IMR-90 (cell line): ENCODE measurements at regions not wholly inside any gene's neighbourhood (a gene's known extent, or its start where the extent isn't known, plus 50 kb on each side); places are given as distances from the start of the nearest gene placed in this dataset.
A peak's percentile ranks its signal among the peaks of the same experiment; 100 is the strongest.

ENCODE experiments used
- ATAC-seq: fragments of 200-7000 bp; cut with Tn5 transposase; 2 replicates; pipeline ENCODE4 v1.9.1; 2020; ENCODE audit warnings: low read depth, mild to moderate bottlenecking, moderate library complexity
- BruUV-seq: library from RNA; stranded (reverse); fragments of 400-500 nt; replicated peaks from 2 replicates; lab custom pipeline; 2021; lab: Mats Ljungman, UMichigan
- CTCF ChIA-PET: fragments of 300-600 bp; formaldehyde crosslinking; extraction: SDS; loops from one replicate; lab custom pipeline; 2021; ENCODE audit warnings: antibody characterized with exemption; lab: Yijun Ruan, JAX
- POLR2A ChIA-PET: fragments of 300-600 bp; sonication (Branson Sonifier 250); formaldehyde crosslinking; loops from one replicate; lab custom pipeline; 2022; ENCODE audit warnings: antibody characterized with exemption; ENCODE audit not compliant: unreplicated experiment; lab: Charles Lee
- DNase-seq: peaks from one replicate; pipeline ENCODE4 v3.0.0; 2013
- H2AFZ ChIP-seq: replicated peaks from 2 replicates; pipeline ENCODE3; 2013; ENCODE audit warnings: low read length, mild to moderate bottlenecking; ENCODE audit not compliant: poor library complexity
- H2AK5ac ChIP-seq: 2 replicates; pipeline ENCODE4 v1.6.1; 2013; ENCODE audit warnings: low read depth, low read length, inconsistent platforms
- H2AK9ac ChIP-seq: replicated peaks from 2 replicates; pipeline ENCODE3; 2013; ENCODE audit warnings: mild to moderate bottlenecking, low read depth, low read length, moderate library complexity; ENCODE audit not compliant: poor library complexity
- H2BK120ac ChIP-seq: 2 replicates; pipeline ENCODE4 v1.6.1; 2013; ENCODE audit warnings: low read depth, low read length, inconsistent platforms
- H2BK15ac ChIP-seq: 3 replicates; pipeline ENCODE4 v1.6.1; 2013; ENCODE audit warnings: low read depth, low read length, inconsistent platforms
- H2BK20ac ChIP-seq: 2 replicates; pipeline ENCODE4 v1.6.1; 2013; ENCODE audit warnings: low read depth, mild to moderate bottlenecking, inconsistent platforms, low read length, moderate library complexity
- H2BK5ac ChIP-seq: 2 replicates; pipeline ENCODE4 v1.6.1; 2013; ENCODE audit warnings: mild to moderate bottlenecking, low read depth, low read length, inconsistent platforms; ENCODE audit not compliant: poor library complexity, severe bottlenecking
- H3K14ac ChIP-seq: replicated peaks from 2 replicates; pipeline ENCODE4 v1.6.1; 2013; ENCODE audit warnings: low read depth, low read length, inconsistent platforms
- H3K18ac ChIP-seq: 2 replicates; pipeline ENCODE4 v1.6.1; 2013; ENCODE audit warnings: low read depth, low read length, control low read depth
- H3K23ac ChIP-seq: 2 replicates; pipeline ENCODE4 v1.6.1; 2013; ENCODE audit warnings: low read depth, low read length, inconsistent platforms
- H3K27ac ChIP-seq: 2 replicates; pipeline ENCODE4 v1.5.1; 2013; ENCODE audit warnings: mild to moderate bottlenecking, control low read depth, low read length; ENCODE audit not compliant: insufficient read depth
- H3K27me3 ChIP-seq: 2 replicates; pipeline ENCODE4 v1.6.1; 2013; ENCODE audit warnings: low read length; ENCODE audit not compliant: control insufficient read depth, insufficient read depth
- H3K36me3 ChIP-seq: 2 replicates; pipeline ENCODE4 v1.6.1; 2013; ENCODE audit warnings: low read length, mixed read lengths; ENCODE audit not compliant: control insufficient read depth, insufficient read depth
- H3K4ac ChIP-seq: 2 replicates; pipeline ENCODE4 v1.6.1; 2013; ENCODE audit warnings: low read depth, low read length, inconsistent platforms
- H3K4me1 ChIP-seq: 2 replicates; pipeline ENCODE4 v1.6.1; 2013; ENCODE audit warnings: low read length, mixed read lengths; ENCODE audit not compliant: control insufficient read depth, insufficient read depth
- H3K4me2 ChIP-seq: 2 replicates; pipeline ENCODE4 v1.6.1; 2013; ENCODE audit warnings: low read depth, mild to moderate bottlenecking, control low read depth, low read length, moderate library complexity
- H3K4me3 ChIP-seq: 2 replicates; pipeline ENCODE4 v1.5.1; 2013; ENCODE audit warnings: low read depth, mild to moderate bottlenecking, control low read depth, low read length, moderate library complexity; ENCODE audit not compliant: insufficient read depth
- H3K56ac ChIP-seq: 2 replicates; pipeline ENCODE4 v1.6.1; 2013; ENCODE audit warnings: low read length, inconsistent platforms; ENCODE audit not compliant: insufficient read depth; ENCODE audit errors: extremely low read depth
- H3K79me1 ChIP-seq, 2 experiments: 2 replicates each; pipeline ENCODE4 v1.6.1; 2013; ENCODE audit warnings: low read length in 2 of 2, inconsistent platforms in 1 of 2, low read depth in 1 of 2
- H3K9ac ChIP-seq: 2 replicates; pipeline ENCODE4 v1.6.1; 2013; ENCODE audit warnings: low read depth, low read length, control low read depth
- H3K9me1 ChIP-seq: 2 replicates; pipeline ENCODE4 v1.6.1; 2013; ENCODE audit warnings: low read length, inconsistent platforms; ENCODE audit not compliant: insufficient read depth
- H3K9me3 ChIP-seq: 2 replicates; pipeline ENCODE4 v1.6.1; 2013; ENCODE audit warnings: low read length; ENCODE audit not compliant: control insufficient read depth, insufficient read depth
- H4K20me1 ChIP-seq: 2 replicates; pipeline ENCODE4 v1.6.1; 2013; ENCODE audit warnings: low read length, inconsistent platforms; ENCODE audit not compliant: insufficient read depth
- H4K5ac ChIP-seq: 2 replicates; pipeline ENCODE4 v1.6.1; 2013; ENCODE audit warnings: mild to moderate bottlenecking, low read depth, low read length, control low read depth
- H4K8ac ChIP-seq, 2 experiments: 2 replicates each; pipeline ENCODE4 v1.6.1; 2013; ENCODE audit warnings: low read depth in 2 of 2, low read length in 2 of 2, control low read depth in 1 of 2, inconsistent platforms in 1 of 2
- H4K91ac ChIP-seq: 2 replicates; pipeline ENCODE4 v1.6.1; 2013; ENCODE audit warnings: low read depth, low read length, inconsistent platforms; ENCODE audit not compliant: insufficient read depth
- BHLHE40 ChIP-seq: fragments of 150-350 bp; IDR thresholded peaks from 2 replicates; pipeline ENCODE4 v1.6.1; 2016; ENCODE audit warnings: mild to moderate bottlenecking, low read depth, low read length
- CEBPB ChIP-seq: IDR thresholded peaks from 2 replicates; pipeline ENCODE4 v1.6.1; 2012; ENCODE audit warnings: low read depth, low read length, improper control_type of control experiment
- CHD1 ChIP-seq: IDR thresholded peaks from 2 replicates; pipeline ENCODE4 v1.6.1; 2012; ENCODE audit warnings: low read depth, low read length, improper control_type of control experiment
- CTCF ChIP-seq: conservative IDR thresholded peaks from 2 replicates; pipeline ENCODE4 v1.5.1; 2012; ENCODE audit warnings: mild to moderate bottlenecking, low read depth, low read length, improper control_type of control experiment
- ELK1 ChIP-seq: fragments of 150-350 bp; IDR thresholded peaks from 2 replicates; pipeline ENCODE4 v1.6.1; 2016; ENCODE audit warnings: low read depth, mild to moderate bottlenecking, low read length, moderate library complexity, borderline replicate concordance
- FOS ChIP-seq: fragments of 150-350 bp; IDR thresholded peaks from 2 replicates; pipeline ENCODE4 v1.6.1; 2016; ENCODE audit warnings: low read depth, low read length
- MAFK ChIP-seq: IDR thresholded peaks from 2 replicates; pipeline ENCODE4 v1.6.1; 2012; ENCODE audit warnings: low read depth, low read length, improper control_type of control experiment
- MAZ ChIP-seq: IDR thresholded peaks from 2 replicates; pipeline ENCODE4 v1.6.1; 2012; ENCODE audit warnings: low read depth, mild to moderate bottlenecking, low read length, improper control_type of control experiment, moderate library complexity, borderline replicate concordance
- MXI1 ChIP-seq: IDR thresholded peaks from 2 replicates; pipeline ENCODE4 v1.6.1; 2012; ENCODE audit warnings: low read depth, mild to moderate bottlenecking, low read length, moderate library complexity, borderline replicate concordance
- NFE2L2 ChIP-seq: fragments of 150-350 bp; IDR thresholded peaks from 2 replicates; pipeline ENCODE4 v1.6.1; 2016; ENCODE audit warnings: low read depth, mild to moderate bottlenecking, low read length
- POLR2A ChIP-seq: IDR thresholded peaks from 2 replicates; pipeline ENCODE4 v1.6.1; 2012; ENCODE audit warnings: mild to moderate bottlenecking, low read depth, low read length
- RAD21 ChIP-seq: IDR thresholded peaks from 2 replicates; pipeline ENCODE4 v1.6.1; 2012; ENCODE audit warnings: low read length, improper control_type of control experiment
- RCOR1 ChIP-seq: IDR thresholded peaks from 2 replicates; pipeline ENCODE4 v1.6.1; 2012; ENCODE audit warnings: mild to moderate bottlenecking, low read length, improper control_type of control experiment; ENCODE audit not compliant: insufficient replicate concordance
- SMC3 ChIP-seq: fragments of 150-350 bp; IDR thresholded peaks from 2 replicates; pipeline ENCODE4 v1.6.1; 2016; ENCODE audit warnings: low read depth, mild to moderate bottlenecking, antibody characterized with exemption, low read length, moderate library complexity
- USF2 ChIP-seq: fragments of 150-350 bp; IDR thresholded peaks from 2 replicates; pipeline ENCODE4 v1.6.1; 2017; ENCODE audit warnings: mild to moderate bottlenecking, antibody characterized with exemption, low read length, low read depth
- WGBS, 2 experiments: methylation state at CpG; one replicate each; pipeline versions ENCODE4 v1.1.5 to v1.1.7; 2013; ENCODE audit warnings: missing lambda C conversion rate in 2 of 2; ENCODE audit not compliant: insufficient read length in 1 of 2; ENCODE audit errors: extremely low coverage in 2 of 2; 5-methylcytosine and 5-hydroxymethylcytosine counted together
- dilution Hi-C: fragments of 300-500 bp; cut with HindIII; formaldehyde crosslinking; loops from one replicate; pipeline ENCODE4 v1.14.3; 2018; ENCODE audit warnings: low sequenced_read_pairs; ENCODE audit not compliant: unreplicated experiment
- in situ Hi-C: fragments of 300-500 bp; cut with MboI; formaldehyde crosslinking; loops from 3 replicates; pipeline ENCODE4 v1.14.3; 2019; ENCODE audit warnings: low sequenced_read_pairs, inconsistent platforms, mixed read lengths
- intact Hi-C: fragments of 100-400 bp; cut with micrococcal nuclease; formaldehyde crosslinking; loops from 2 replicates; pipeline ENCODE4 v1.10.0; 2022

GRCh38 chr4:167622481-167623240 is 388.4 kb upstream of the SPOCK3 start:
- H2BK120ac ChIP-seq = no peak overlapping the region
- H4K91ac ChIP-seq = no peak overlapping the region
- no peak overlapping the region for H3K4me3 ChIP-seq
- no peaks in the 10 kb centered on the region for H3K4me1 ChIP-seq
- no peak overlapping the region for H3K18ac ChIP-seq
- in situ Hi-C loops = no loop called here
- H2BK5ac ChIP-seq = no peak overlapping the region
- H2AFZ ChIP-seq = no peak overlapping the region
- H2AK5ac ChIP-seq = no peak overlapping the region
- H3K23ac ChIP-seq = no peak overlapping the region
- WGBS, 2 experiments = 4% methylated on average over 4 of the region's 10 CpGs; no CpG with 5 or more reads in 1 of the 2 experiments
- ATAC-seq = peak; percentile 79
- no peak overlapping the region for H3K14ac ChIP-seq
- ChIA-PET CTCF (interaction anchor here (0.6 to 0.9 kb wide), 2 partner anchors 59 to 487 kb away, joined by 3 to 4 read pairs; no protein-coding TSS in a partner anchor), POLR2A (no interaction called here)
- no TSS peak for BruUV-seq
- no peak overlapping the region for H3K4ac ChIP-seq
- no peaks in the 10 kb centered on the region for H3K9me1 ChIP-seq
- H2BK20ac ChIP-seq = no peak overlapping the region
- no peak overlapping the region for H2BK15ac ChIP-seq
- no peaks in the 10 kb centered on the region for H4K20me1 ChIP-seq
- H3K36me3 ChIP-seq = no peaks in the 10 kb centered on the region
- peaks cover 2% of the 10 kb centered on the region; the same call in 1 of the 2 replicates for H3K9me3 ChIP-seq
- no peak overlapping the region for H3K9ac ChIP-seq
- no peaks in the 10 kb centered on the region for H3K27me3 ChIP-seq
- H3K27ac ChIP-seq = no peak overlapping the region
- H4K8ac ChIP-seq = no peak overlapping the region
- no peak overlapping the region for H3K56ac ChIP-seq
- intact Hi-C loops = loop anchor here (1.0 to 10.0 kb wide), 3 partner anchors 455 to 601 kb away; no protein-coding TSS in a partner anchor
- H3K79me1 ChIP-seq = no peaks in the 10 kb centered on the region
- H4K5ac ChIP-seq = no peak overlapping the region
- no peak overlapping the region for H2AK9ac ChIP-seq
- no peak overlapping the region for H3K4me2 ChIP-seq
- DNase-seq = peak; percentile 19
- dilution Hi-C loops = no loop called here
- no peak for TF ChIP-seq CEBPB
- no peak for TF ChIP-seq POLR2A
- TF ChIP-seq FOS = no peak
- no peak for TF ChIP-seq ELK1
- TF ChIP-seq RCOR1 = no peak
- TF ChIP-seq BHLHE40 = no peak
- no peak for TF ChIP-seq CHD1
- TF ChIP-seq NFE2L2 = no peak
- TF ChIP-seq MAFK = no peak
- no peak for TF ChIP-seq MAZ
- peak; percentile 57 for TF ChIP-seq CTCF
- no peak for TF ChIP-seq USF2
- TF ChIP-seq RAD21 = peak; percentile 46
- TF ChIP-seq MXI1 = no peak
- peak; percentile 50 for TF ChIP-seq SMC3
